ENCODE measurements at regions not wholly inside any gene's neighbourhood (a gene's known extent, or its start where the extent isn't known, plus 50 kb on each side); places are given as distances from the start of the nearest gene placed in this dataset.

GRCh38 chr9:28365020-28365640, 791.8 kb upstream of the C9orf72 start:
- H3K27ac ChIP-seq: no peak overlapping the region
- intact Hi-C loops (cut with DNase I): no loop called here
- no peaks in the 10 kb centered on the region for H3K27me3 ChIP-seq
- no peaks in the 10 kb centered on the region for H3K4me1 ChIP-seq
- TF ChIP-seq CTCF (IDR thresholded peaks at IDR 0.05): no peak
- no peak for DNase-seq (ENCODE audit: low spot score in 2 of 2)
- H3K4me3 ChIP-seq: no peak overlapping the region
- H3K36me3 ChIP-seq: no peaks in the 10 kb centered on the region
- H3K9me3 ChIP-seq: no peaks in the 10 kb centered on the region

DNA sequence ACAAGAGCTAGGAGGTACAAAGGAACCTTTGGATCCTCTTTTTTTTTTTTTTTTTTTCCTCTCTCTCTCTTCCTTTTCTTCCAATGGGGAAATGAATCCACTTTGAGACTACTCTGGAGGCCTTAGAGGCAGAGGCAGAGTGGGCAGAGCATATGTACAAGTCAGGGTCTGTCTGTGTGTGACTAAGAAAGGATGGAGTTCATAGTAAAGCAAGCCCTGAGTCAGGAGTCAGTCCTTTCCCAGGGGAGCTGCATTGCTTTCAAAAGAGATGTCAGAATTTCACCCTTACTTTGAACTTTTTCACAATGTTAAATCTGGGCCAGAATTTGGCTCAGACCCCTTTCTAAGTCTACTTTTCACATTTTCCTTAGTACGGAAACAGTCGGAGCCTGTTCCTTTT, 792.4 kb upstream of the C9orf72 start:
- intact Hi-C loops (cut with DNase I): no loop called here
- Histone ChIP-seq H3K27ac (no peak overlapping the region), H3K9me3 (no peaks in the 10 kb centered on the region), H3K4me1 (no peaks in the 10 kb centered on the region), H3K36me3 (no peaks in the 10 kb centered on the region), H3K27me3 (no peaks in the 10 kb centered on the region), H3K4me3 (no peak overlapping the region)
- no peak for DNase-seq (ENCODE audit: low spot score in 2 of 2)
- no peak for TF ChIP-seq CTCF (IDR thresholded peaks at IDR 0.05)

DNA sequence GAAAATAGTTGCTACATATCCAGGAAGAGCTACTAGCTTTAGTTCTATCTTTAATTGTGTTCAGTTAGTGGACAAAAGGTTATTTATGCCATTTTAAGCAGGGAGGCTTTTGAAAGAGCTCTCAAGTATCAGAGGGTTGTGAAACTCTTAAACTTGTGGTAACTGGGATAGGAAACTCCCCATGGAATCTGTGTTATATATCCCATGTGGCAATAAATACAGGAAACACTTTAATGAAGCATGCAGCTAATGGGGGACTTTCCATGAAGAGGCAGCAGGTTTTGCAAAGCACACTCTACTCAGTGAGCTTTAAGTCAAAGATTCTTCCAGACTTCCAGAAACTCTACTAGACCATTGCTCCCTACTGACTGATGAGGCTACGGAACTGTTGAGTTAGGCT, 805.0 kb upstream of the C9orf72 start:
- no peaks in the 10 kb centered on the region for H3K4me1 ChIP-seq
- intact Hi-C loops (cut with DNase I): no loop called here
- H3K36me3 ChIP-seq: no peaks in the 10 kb centered on the region
- no peaks in the 10 kb centered on the region for H3K27me3 ChIP-seq
- no peak for DNase-seq (ENCODE audit: low spot score in 2 of 2)
- no peak for TF ChIP-seq CTCF (IDR thresholded peaks at IDR 0.05)
- no peak overlapping the region for H3K4me3 ChIP-seq
- H3K27ac ChIP-seq: no peak overlapping the region
- no peaks in the 10 kb centered on the region for H3K9me3 ChIP-seq

DNA sequence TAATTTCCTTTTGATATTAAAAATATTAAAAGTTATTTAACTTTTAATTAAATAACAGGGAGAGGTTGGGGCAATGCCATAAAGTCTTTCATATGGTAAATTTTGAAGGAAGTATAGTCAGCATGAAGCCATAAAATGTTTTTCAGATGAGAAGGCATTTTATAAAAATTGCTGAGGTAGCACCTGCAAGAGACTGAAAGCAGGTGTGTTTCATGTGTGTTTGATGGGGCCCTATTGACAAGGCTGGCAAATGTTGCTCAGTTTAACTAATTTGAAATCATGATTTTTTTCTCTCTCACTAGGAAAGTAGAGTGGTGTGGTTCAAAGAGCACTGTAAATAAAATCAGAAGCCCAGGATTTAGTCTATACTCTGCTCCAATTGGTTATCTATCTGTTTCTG, 805.8 kb upstream of the C9orf72 start:
- intact Hi-C loops (cut with DNase I): no loop called here
- no peaks in the 10 kb centered on the region for H3K36me3 ChIP-seq
- no peaks in the 10 kb centered on the region for H3K9me3 ChIP-seq
- DNase-seq (ENCODE audit: low spot score in 2 of 2): no peak
- no peaks in the 10 kb centered on the region for H3K4me1 ChIP-seq
- H3K4me3 ChIP-seq: no peak overlapping the region
- no peak overlapping the region for H3K27ac ChIP-seq
- no peak for TF ChIP-seq CTCF (IDR thresholded peaks at IDR 0.05)
- no peaks in the 10 kb centered on the region for H3K27me3 ChIP-seq

DNA sequence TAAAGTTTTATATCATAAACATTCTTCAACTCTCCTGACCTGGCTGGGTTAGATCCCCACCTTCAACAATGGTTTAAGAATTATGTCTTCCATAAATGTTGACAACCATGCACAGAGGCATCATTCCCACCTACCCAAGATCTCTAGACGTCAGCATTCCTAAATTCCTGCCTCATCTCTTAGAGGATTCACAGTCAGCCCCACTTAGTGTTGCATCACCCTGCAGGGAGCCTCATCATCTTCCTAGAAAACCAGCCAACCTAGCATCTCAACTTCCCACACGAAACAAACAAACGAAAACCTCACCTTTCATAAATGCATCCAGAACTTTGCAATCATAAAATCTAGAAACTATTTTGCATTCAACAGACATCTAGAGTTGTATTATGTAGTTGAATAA, 816.1 kb upstream of the C9orf72 start:
- Histone ChIP-seq H3K9me3 (no peaks in the 10 kb centered on the region), H3K4me1 (no peaks in the 10 kb centered on the region), H3K4me3 (no peak overlapping the region), H3K27me3 (no peaks in the 10 kb centered on the region), H3K27ac (no peak overlapping the region), H3K36me3 (no peaks in the 10 kb centered on the region)
- no peak for DNase-seq (ENCODE audit: low spot score in 2 of 2)
- no peak for TF ChIP-seq CTCF (IDR thresholded peaks at IDR 0.05)
- intact Hi-C loops (cut with DNase I): no loop called here

- no peak for DNase-seq (ENCODE audit: low spot score in 2 of 2)
- intact Hi-C loops (cut with DNase I): no loop called here
These were observed 821.5 kb upstream of the C9orf72 start for GRCh38 chr9:28394774-28395173.

More at GRCh38 chr9:28394774-28395173, 821.5 kb upstream of the C9orf72 start:
- no peaks in the 10 kb centered on the region for H3K4me1 ChIP-seq
- no peak overlapping the region for H3K4me3 ChIP-seq
- no peak for TF ChIP-seq CTCF (IDR thresholded peaks at IDR 0.05)
- H3K36me3 ChIP-seq: no peaks in the 10 kb centered on the region
- no peaks in the 10 kb centered on the region for H3K9me3 ChIP-seq
- no peak overlapping the region for H3K27ac ChIP-seq
- H3K27me3 ChIP-seq: no peaks in the 10 kb centered on the region

Measured in ascending aorta (tissue), 2 donors.